ENCODE measurements at regions not wholly inside any gene's neighbourhood (a gene's known extent, or its start where the extent isn't known, plus 50 kb on each side); places are given as distances from the start of the nearest gene placed in this dataset.

DNA sequence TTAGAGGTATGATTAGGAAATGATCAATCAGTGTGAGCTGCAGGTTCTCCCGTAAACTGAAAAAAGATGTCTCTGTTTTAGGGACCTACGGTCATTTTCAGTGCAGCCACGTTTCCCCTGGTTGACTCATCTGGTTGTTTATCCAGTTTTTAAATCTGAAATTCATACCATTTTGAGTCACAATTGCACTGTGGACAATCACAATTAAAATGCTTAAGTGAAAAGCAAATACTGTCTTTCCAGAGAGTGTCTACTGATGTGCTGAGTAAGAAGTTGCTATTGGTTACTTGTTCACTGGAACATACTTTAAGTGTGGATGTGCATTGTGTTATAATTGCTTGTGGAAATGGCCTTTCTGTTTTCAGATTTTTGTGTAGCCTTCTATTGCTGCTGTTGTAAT, 305.1 kb upstream of the SASH1 start:
- TF ChIP-seq, protein P1, sequence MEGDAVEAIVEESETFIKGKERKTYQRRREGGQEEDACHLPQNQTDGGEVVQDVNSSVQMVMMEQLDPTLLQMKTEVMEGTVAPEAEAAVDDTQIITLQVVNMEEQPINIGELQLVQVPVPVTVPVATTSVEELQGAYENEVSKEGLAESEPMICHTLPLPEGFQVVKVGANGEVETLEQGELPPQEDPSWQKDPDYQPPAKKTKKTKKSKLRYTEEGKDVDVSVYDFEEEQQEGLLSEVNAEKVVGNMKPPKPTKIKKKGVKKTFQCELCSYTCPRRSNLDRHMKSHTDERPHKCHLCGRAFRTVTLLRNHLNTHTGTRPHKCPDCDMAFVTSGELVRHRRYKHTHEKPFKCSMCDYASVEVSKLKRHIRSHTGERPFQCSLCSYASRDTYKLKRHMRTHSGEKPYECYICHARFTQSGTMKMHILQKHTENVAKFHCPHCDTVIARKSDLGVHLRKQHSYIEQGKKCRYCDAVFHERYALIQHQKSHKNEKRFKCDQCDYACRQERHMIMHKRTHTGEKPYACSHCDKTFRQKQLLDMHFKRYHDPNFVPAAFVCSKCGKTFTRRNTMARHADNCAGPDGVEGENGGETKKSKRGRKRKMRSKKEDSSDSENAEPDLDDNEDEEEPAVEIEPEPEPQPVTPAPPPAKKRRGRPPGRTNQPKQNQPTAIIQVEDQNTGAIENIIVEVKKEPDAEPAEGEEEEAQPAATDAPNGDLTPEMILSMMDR (IDR thresholded peaks at IDR 0.05), result no peak
- TF ChIP-seq POLR2AphosphoS5 (IDR thresholded peaks at IDR 0.05), result no peak

Measured in breast epithelium (tissue), 3 donors.